HEK293 (cell line): ENCODE measurements at regions not wholly inside any gene's neighbourhood (a gene's known extent, or its start where the extent isn't known, plus 50 kb on each side); places are given as distances from the start of the nearest gene placed in this dataset.

Source experiments
- CTCF ChIA-PET: fragments of 350-600 bp; formaldehyde crosslinking; extraction: SDS; loops from one replicate; lab custom pipeline; 2021; ENCODE audit warnings: antibody characterized with exemption; lab: Yijun Ruan, JAX
- POLR2A ChIA-PET: fragments of 300-600 bp; formaldehyde crosslinking; extraction: SDS; loops from one replicate; lab custom pipeline; 2020; ENCODE audit warnings: antibody characterized with exemption, inconsistent platforms; lab: Yijun Ruan, JAX
- H3K27ac ChIP-seq: fragments of 200-500 bp; sonication (Bioruptor generic); 2 replicates; pipeline ENCODE4 v1.5.1; 2014; ENCODE audit warnings: low read depth, low read length, control low read depth, inconsistent platforms; ENCODE audit errors: extremely low read depth
- H3K36me3 ChIP-seq, 2 experiments: fragments of 200-500 bp in 1 of 2; sonication (Bioruptor generic) in 1 of 2; 1 replicate in 1 of 2; 2 replicates in 1 of 2; pipeline ENCODE4 v1.5.1; 2014 to 2017; ENCODE audit warnings: inconsistent platforms in 2 of 2, low read length in 2 of 2; ENCODE audit not compliant: control insufficient read depth in 2 of 2, insufficient read depth in 1 of 2
- H3K4me1 ChIP-seq: fragments of 200-500 bp; sonication (Bioruptor generic); 2 replicates; pipeline ENCODE4 v1.5.1; 2014; ENCODE audit warnings: mild to moderate bottlenecking, low read length, inconsistent platforms; ENCODE audit not compliant: control insufficient read depth, insufficient read depth
- H3K4me3 ChIP-seq: 2 replicates; pipeline ENCODE4 v1.5.1; 2011; ENCODE audit warnings: low read depth, mild to moderate bottlenecking, control low read depth, low read length, moderate library complexity
- H3K9me3 ChIP-seq: fragments of 200-500 bp; sonication (Bioruptor generic); 2 replicates; pipeline ENCODE4 v1.5.1; 2014; ENCODE audit warnings: low read depth, low read length, inconsistent platforms; ENCODE audit not compliant: control insufficient read depth, insufficient read depth
- ELK4 ChIP-seq: IDR thresholded peaks from 2 replicates; pipeline ENCODE4 v1.6.1; 2011; ENCODE audit warnings: mild to moderate bottlenecking, low read depth, low read length, borderline replicate concordance
- GLI4 ChIP-seq: fragments of 450-650 bp; formaldehyde crosslinking; IDR thresholded peaks from 2 replicates; pipeline ENCODE4 v1.5.1; 2016; ENCODE audit warnings: missing biosample characterization, missing genetic modification characterization
- HIC1 ChIP-seq: fragments of 450-650 bp; formaldehyde crosslinking; IDR thresholded peaks from 2 replicates; pipeline ENCODE4 v1.5.1; 2016; ENCODE audit warnings: missing biosample characterization, missing genetic modification characterization
- KLF8 ChIP-seq: fragments of 450-650 bp; formaldehyde crosslinking; IDR thresholded peaks from 2 replicates; pipeline ENCODE4 v1.5.1; 2016; ENCODE audit warnings: missing biosample characterization, missing genetic modification characterization
- YY1 ChIP-seq: fragments of 450-650 bp; formaldehyde crosslinking; IDR thresholded peaks from 2 replicates; pipeline ENCODE4 v1.5.1; 2018; ENCODE audit warnings: missing biosample characterization, missing genetic modification characterization
- ZNF223 ChIP-seq: fragments of 450-650 bp; formaldehyde crosslinking; IDR thresholded peaks from 2 replicates; pipeline ENCODE4 v1.5.1; 2016; ENCODE audit warnings: missing biosample characterization, missing genetic modification characterization
- ZNF280C ChIP-seq: fragments of 450-650 bp; formaldehyde crosslinking; IDR thresholded peaks from 2 replicates; pipeline ENCODE4 v1.5.1; 2016; ENCODE audit warnings: missing biosample characterization, missing genetic modification characterization
- ZNF335 ChIP-seq: fragments of 450-650 bp; formaldehyde crosslinking; conservative IDR thresholded peaks from 2 replicates; pipeline ENCODE4 v1.5.1; 2016; ENCODE audit warnings: missing biosample characterization, missing genetic modification characterization
- ZNF692 ChIP-seq: fragments of 450-650 bp; formaldehyde crosslinking; IDR thresholded peaks from 2 replicates; pipeline ENCODE4 v1.5.1; 2016; ENCODE audit warnings: missing biosample characterization, missing genetic modification characterization
- ZNF768 ChIP-seq: fragments of 450-650 bp; formaldehyde crosslinking; IDR thresholded peaks from 2 replicates; pipeline ENCODE4 v1.5.1; 2018; ENCODE audit warnings: missing biosample characterization, mild to moderate bottlenecking, missing genetic modification characterization
- ZNF777 ChIP-seq: fragments of 450-650 bp; formaldehyde crosslinking; IDR thresholded peaks from 2 replicates; pipeline ENCODE4 v1.5.1; 2017; ENCODE audit warnings: missing biosample characterization, missing genetic modification characterization, borderline replicate concordance
- ZSCAN4 ChIP-seq: fragments of 450-650 bp; formaldehyde crosslinking; IDR thresholded peaks from 2 replicates; pipeline ENCODE4 v1.5.1; 2017; ENCODE audit warnings: missing biosample characterization, missing genetic modification characterization

GRCh38 chr6:18978337-18979128, 591.4 kb downstream of the RNF144B start:
- H3K36me3 ChIP-seq: no peaks in the 10 kb centered on the region
- ChIA-PET CTCF (interaction anchor here (0.8 to 3.6 kb wide), 4 partner anchors 11 to 19 kb away, joined by 3 to 22 read pairs (median 8); no protein-coding TSS in a partner anchor), POLR2A (no interaction called here)
- H3K4me3 ChIP-seq: no peak overlapping the region
- no peaks in the 10 kb centered on the region for H3K9me3 ChIP-seq
- H3K27ac ChIP-seq: no peak overlapping the region
- H3K4me1 ChIP-seq: peaks cover 5% of the 10 kb centered on the region; the same call in 1 of the 2 replicates
- TF ChIP-seq HIC1 (tag by site-specific recombination) (no peak), YY1 (tag by site-specific recombination) (no peak), ZNF768 (tag by site-specific recombination) (no peak), ZNF692 (tag by site-specific recombination) (no peak), ZNF223 (tag by site-specific recombination) (no peak), ZNF335 (tag by site-specific recombination) (no peak), ZNF280C (no peak), ZSCAN4 (no peak)

GRCh38 chr6:18985061-18985460, 597.9 kb downstream of the RNF144B start:
- CTCF ChIA-PET: interaction anchor here (0.9 kb wide), 1 partner anchor 1108 kb away, joined by 5 read pairs; no protein-coding TSS in a partner anchor

More at GRCh38 chr6:18985061-18985460, 597.9 kb downstream of the RNF144B start:
- H3K9me3 ChIP-seq: no peaks in the 10 kb centered on the region
- POLR2A ChIA-PET: no interaction called here
- no peak for TF ChIP-seq ZNF280C
- no peak for TF ChIP-seq ELK4
- no peak for TF ChIP-seq ZNF777 (tag by site-specific recombination)
- no peak for TF ChIP-seq KLF8 (tag by site-specific recombination)
- TF ChIP-seq GLI4: no peak
- no peaks in the 10 kb centered on the region for H3K4me1 ChIP-seq
- H3K27ac ChIP-seq: no peak overlapping the region
- H3K4me3 ChIP-seq: no peak overlapping the region
- H3K36me3 ChIP-seq: no peaks in the 10 kb centered on the region
